ENCODE measurements at regions not wholly inside any gene's neighbourhood (a gene's known extent, or its start where the extent isn't known, plus 50 kb on each side); places are given as distances from the start of the nearest gene placed in this dataset.
A peak's percentile ranks its signal among the peaks of the same experiment; 100 is the strongest.

DNA sequence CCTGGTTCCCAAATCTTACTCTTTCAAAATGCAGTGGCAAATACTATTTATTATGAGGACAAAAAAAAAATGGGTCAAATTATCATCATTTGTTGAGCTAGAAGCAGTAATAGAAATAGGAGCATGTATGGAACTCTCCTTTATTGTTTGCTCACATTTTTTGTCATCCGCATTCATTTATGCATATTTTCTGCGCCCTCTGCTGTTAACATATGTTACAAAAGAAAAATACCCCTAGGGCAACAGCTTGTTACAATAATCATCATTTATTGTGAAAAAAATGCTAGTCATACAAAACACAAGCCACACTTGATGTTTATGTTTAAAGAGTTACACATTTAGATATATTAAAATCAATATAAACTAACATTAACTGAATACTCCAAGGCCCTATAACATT is 328.2 kb downstream of the TUSC1 start:
- no peaks in the 10 kb centered on the region for H3K27me3 ChIP-seq (ENCODE audit: low read depth, low read length)
- H3K4me3 ChIP-seq (ENCODE audit: low read length): no peak overlapping the region
- no peak overlapping the region for H3K9ac ChIP-seq (ENCODE audit: low read length)
- TF ChIP-seq, protein P1, sequence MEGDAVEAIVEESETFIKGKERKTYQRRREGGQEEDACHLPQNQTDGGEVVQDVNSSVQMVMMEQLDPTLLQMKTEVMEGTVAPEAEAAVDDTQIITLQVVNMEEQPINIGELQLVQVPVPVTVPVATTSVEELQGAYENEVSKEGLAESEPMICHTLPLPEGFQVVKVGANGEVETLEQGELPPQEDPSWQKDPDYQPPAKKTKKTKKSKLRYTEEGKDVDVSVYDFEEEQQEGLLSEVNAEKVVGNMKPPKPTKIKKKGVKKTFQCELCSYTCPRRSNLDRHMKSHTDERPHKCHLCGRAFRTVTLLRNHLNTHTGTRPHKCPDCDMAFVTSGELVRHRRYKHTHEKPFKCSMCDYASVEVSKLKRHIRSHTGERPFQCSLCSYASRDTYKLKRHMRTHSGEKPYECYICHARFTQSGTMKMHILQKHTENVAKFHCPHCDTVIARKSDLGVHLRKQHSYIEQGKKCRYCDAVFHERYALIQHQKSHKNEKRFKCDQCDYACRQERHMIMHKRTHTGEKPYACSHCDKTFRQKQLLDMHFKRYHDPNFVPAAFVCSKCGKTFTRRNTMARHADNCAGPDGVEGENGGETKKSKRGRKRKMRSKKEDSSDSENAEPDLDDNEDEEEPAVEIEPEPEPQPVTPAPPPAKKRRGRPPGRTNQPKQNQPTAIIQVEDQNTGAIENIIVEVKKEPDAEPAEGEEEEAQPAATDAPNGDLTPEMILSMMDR (IDR thresholded peaks at IDR 0.05; ENCODE audit: low read depth, low read length): peak; percentile 44
- TF ChIP-seq EZH2phosphoT487 (IDR thresholded peaks at IDR 0.05; ENCODE audit: low read depth): no peak
- no peak overlapping the region for H2AFZ ChIP-seq (ENCODE audit: low read depth, low read length)
- H3K9me3 ChIP-seq (ENCODE audit: insufficient read depth, low read length): no peaks in the 10 kb centered on the region
- no peaks in the 10 kb centered on the region for H4K20me1 ChIP-seq (ENCODE audit: insufficient read depth, low read length)
- H3K36me3 ChIP-seq (replicated peaks; ENCODE audit: low read depth, low read length): no peaks in the 10 kb centered on the region
- H3K4me2 ChIP-seq (ENCODE audit: low read length): no peak overlapping the region
- H3K79me2 ChIP-seq (ENCODE audit: low read length): no peaks in the 10 kb centered on the region
- H3K4me1 ChIP-seq (ENCODE audit: low read length): no peaks in the 10 kb centered on the region
- H3K27ac ChIP-seq (ENCODE audit: low read length): no peak overlapping the region

DNA sequence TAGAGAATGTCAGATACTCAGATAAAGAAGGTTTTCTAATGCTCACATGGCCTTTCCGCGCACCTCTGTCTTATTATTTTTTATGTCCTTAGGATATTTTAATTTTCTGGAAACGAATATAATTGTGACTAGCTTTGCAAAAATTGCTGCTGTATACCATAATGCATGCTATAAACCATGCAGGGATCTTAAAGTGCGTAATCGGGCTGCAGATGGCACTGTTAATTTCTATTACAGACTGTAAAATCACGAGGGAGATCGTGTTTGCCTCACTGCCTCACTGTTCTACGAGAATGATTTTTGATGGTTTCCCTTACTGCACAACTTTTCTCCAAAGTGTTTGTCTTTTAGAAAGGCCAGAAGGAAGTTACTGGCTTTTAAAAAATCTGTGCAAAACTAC is 356.1 kb downstream of the TUSC1 start:
- no peaks in the 10 kb centered on the region for H3K9me3 ChIP-seq (ENCODE audit: insufficient read depth, low read length)
- TF ChIP-seq EZH2phosphoT487 (IDR thresholded peaks at IDR 0.05; ENCODE audit: low read depth): no peak
- TF ChIP-seq, protein P1 (IDR thresholded peaks at IDR 0.05; ENCODE audit: low read depth, low read length): no peak
- no peak overlapping the region for H3K4me3 ChIP-seq (ENCODE audit: low read length)
- no peaks in the 10 kb centered on the region for H3K79me2 ChIP-seq (ENCODE audit: low read length)
- no peaks in the 10 kb centered on the region for H3K27me3 ChIP-seq (ENCODE audit: low read depth, low read length)
- no peak overlapping the region for H3K9ac ChIP-seq (ENCODE audit: low read length)
- no peaks in the 10 kb centered on the region for H3K4me1 ChIP-seq (ENCODE audit: low read length)
- H3K4me2 ChIP-seq (ENCODE audit: low read length): no peak overlapping the region
- H4K20me1 ChIP-seq (ENCODE audit: insufficient read depth, low read length): no peaks in the 10 kb centered on the region
- no peak overlapping the region for H2AFZ ChIP-seq (ENCODE audit: low read depth, low read length)
- no peak overlapping the region for H3K27ac ChIP-seq (ENCODE audit: low read length)
- H3K36me3 ChIP-seq (replicated peaks; ENCODE audit: low read depth, low read length): no peaks in the 10 kb centered on the region

DNA sequence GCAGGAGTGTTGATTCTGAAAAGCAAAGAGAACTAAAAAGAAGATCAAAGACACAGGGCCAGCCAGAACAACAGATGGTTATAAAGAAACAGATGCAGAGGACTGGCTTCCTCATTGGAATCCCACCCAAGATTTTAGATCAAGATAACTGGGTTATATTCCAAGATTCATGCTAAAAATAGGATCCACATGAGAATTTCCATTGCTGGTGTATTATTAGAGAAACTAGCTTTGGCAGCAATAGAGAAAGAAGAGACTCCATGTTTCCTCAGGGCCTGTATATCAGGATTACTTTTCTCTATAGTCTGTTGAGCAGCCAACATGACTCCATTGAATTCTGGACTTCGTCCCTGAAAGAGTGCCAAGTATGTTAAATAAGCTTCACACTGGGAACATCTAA is 367.3 kb downstream of the TUSC1 start:
- Histone ChIP-seq H3K4me1 (ENCODE audit: low read length) (no peaks in the 10 kb centered on the region), H4K20me1 (ENCODE audit: insufficient read depth, low read length) (no peaks in the 10 kb centered on the region), H3K36me3 (replicated peaks; ENCODE audit: low read depth, low read length) (no peaks in the 10 kb centered on the region), H3K79me2 (ENCODE audit: low read length) (no peaks in the 10 kb centered on the region), H3K9ac (ENCODE audit: low read length) (no peak overlapping the region), H3K9me3 (ENCODE audit: insufficient read depth, low read length) (no peaks in the 10 kb centered on the region), H3K27ac (ENCODE audit: low read length) (no peak overlapping the region), H3K4me2 (ENCODE audit: low read length) (no peak overlapping the region), H2AFZ (ENCODE audit: low read depth, low read length) (peak overlapping the region; percentile 36; the same call in 1 of the 2 replicates), H3K4me3 (ENCODE audit: low read length) (no peak overlapping the region), H3K27me3 (ENCODE audit: low read depth, low read length) (no peaks in the 10 kb centered on the region)
- TF ChIP-seq EZH2phosphoT487 (IDR thresholded peaks at IDR 0.05; ENCODE audit: low read depth): no peak
- TF ChIP-seq, protein P1 (IDR thresholded peaks at IDR 0.05; ENCODE audit: low read depth, low read length): no peak

DNA sequence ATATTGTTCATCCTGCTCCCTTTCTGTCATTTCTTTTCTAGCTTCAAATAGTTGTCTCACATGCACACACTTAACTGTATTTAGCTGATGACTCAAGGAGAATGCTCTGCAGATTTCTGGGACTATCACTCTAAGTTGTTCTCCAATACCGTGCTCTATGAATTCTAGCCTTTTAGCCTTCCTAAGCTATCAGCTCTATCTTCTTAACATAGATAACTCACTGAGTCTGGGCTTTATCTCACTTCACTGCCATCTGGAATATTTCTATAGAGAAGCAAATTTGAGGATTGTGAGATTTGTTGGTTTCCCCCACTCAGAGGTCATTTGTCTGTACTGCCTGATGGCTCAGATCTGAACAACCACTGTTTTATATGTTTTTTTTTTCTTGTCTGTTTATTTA is 369.7 kb downstream of the TUSC1 start:
- no peaks in the 10 kb centered on the region for H4K20me1 ChIP-seq (ENCODE audit: insufficient read depth, low read length)
- H3K9me3 ChIP-seq (ENCODE audit: insufficient read depth, low read length): no peaks in the 10 kb centered on the region
- TF ChIP-seq EZH2phosphoT487 (IDR thresholded peaks at IDR 0.05; ENCODE audit: low read depth): no peak
- TF ChIP-seq, protein P1 (IDR thresholded peaks at IDR 0.05; ENCODE audit: low read depth, low read length): no peak
- H3K36me3 ChIP-seq (replicated peaks; ENCODE audit: low read depth, low read length): no peaks in the 10 kb centered on the region
- no peaks in the 10 kb centered on the region for H3K27me3 ChIP-seq (ENCODE audit: low read depth, low read length)
- no peak overlapping the region for H2AFZ ChIP-seq (ENCODE audit: low read depth, low read length)
- H3K4me3 ChIP-seq (ENCODE audit: low read length): no peak overlapping the region
- H3K4me2 ChIP-seq (ENCODE audit: low read length): no peak overlapping the region
- no peaks in the 10 kb centered on the region for H3K4me1 ChIP-seq (ENCODE audit: low read length)
- H3K27ac ChIP-seq (ENCODE audit: low read length): no peak overlapping the region
- H3K79me2 ChIP-seq (ENCODE audit: low read length): no peaks in the 10 kb centered on the region
- H3K9ac ChIP-seq (ENCODE audit: low read length): no peak overlapping the region

Data from OCI-LY3 (cell line).